ENCODE measurements at regions not wholly inside any gene's neighbourhood (a gene's known extent, or its start where the extent isn't known, plus 50 kb on each side); places are given as distances from the start of the nearest gene placed in this dataset.
A peak's percentile ranks its signal among the peaks of the same experiment; 100 is the strongest.
"Not testable (repeated sequence)": the region's sequence is repeated elsewhere in the genome, so short reads cannot be mapped to it uniquely, and the experiment has no call there.

- DNase-seq; H3K9me3 ChIP-seq; H3K27ac ChIP-seq; intact Hi-C loops (cut with DNase I); H3K4me1 ChIP-seq; H3K36me3 ChIP-seq; H3K27me3 ChIP-seq; H3K4me3 ChIP-seq: not testable (repeated sequence)
- 89 to 93% methylated on average over 11 to 21 of the region's 29 CpGs for WGBS, 2 donors
Measured at GRCh38 chr2:91877658-91878210, 2993.5 kb upstream of the TEKT4 start.

DNA sequence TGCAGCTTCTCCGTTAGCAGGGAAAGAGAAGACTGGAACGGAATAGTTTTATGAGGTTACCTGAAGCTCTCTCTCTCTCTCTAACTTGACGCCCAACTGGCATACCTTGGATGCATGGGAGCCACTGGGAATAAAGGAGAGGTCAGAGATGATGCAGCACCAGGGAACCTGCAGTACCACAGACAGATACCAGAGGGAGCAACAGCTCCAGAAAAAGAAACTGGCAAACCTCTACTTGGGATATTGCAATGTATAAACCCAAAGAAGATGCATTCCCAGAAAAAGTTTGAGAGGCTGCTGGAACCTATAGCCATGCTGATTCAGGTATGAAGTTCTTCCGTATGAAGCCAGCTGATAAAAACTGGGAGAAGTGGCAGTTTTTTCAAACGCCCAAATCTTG lies 2976.1 kb upstream of the TEKT4 start:
- WGBS, 2 donors: 34 to 36% methylated on average over 3 to 5 of the region's 5 CpGs
- H3K27me3 ChIP-seq; H3K4me3 ChIP-seq; H3K9me3 ChIP-seq; H3K36me3 ChIP-seq; H3K4me1 ChIP-seq; H3K27ac ChIP-seq; intact Hi-C loops (cut with DNase I); DNase-seq: not testable (repeated sequence)
- TF ChIP-seq CTCF (IDR thresholded peaks at IDR 0.05): peak in 2 of 6 experiments; percentile 13 to 28

DNA sequence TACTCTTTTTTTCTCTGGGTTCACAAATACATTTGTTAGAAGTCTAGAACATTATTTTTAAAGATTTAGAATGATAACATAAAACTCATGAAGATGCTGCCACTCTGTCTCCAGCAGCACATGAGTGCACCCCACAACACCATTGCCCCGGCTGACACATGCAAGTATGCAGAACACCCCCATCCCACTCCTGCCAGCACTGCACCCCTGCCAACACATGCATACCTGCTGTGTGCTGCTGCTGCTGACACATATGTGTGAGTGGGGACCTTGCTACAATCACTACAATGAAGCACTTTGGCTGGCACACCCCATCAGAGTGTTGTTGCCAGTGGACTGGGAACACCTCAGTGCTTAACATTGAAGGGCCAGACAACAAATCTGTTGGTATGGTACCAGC lies 2953.6 kb upstream of the TEKT4 start:
- H3K36me3 ChIP-seq; H3K27ac ChIP-seq; intact Hi-C loops (cut with DNase I); H3K27me3 ChIP-seq; H3K9me3 ChIP-seq; H3K4me3 ChIP-seq; DNase-seq; H3K4me1 ChIP-seq: not testable (repeated sequence)
- 45 to 92% methylated on average over 1 of the region's 1 CpG for WGBS, 2 donors

Small RNA genes in the stretch of these regions (small RNA-seq; reads per million reads assigned to genes)
- 0 reads per million in 4 donors for gene AC127391.1

All from esophagus squamous epithelium (tissue), 5 donors.